Endothelial cell (in vitro differentiated cells): ENCODE measurements at regions not wholly inside any gene's neighbourhood (a gene's known extent, or its start where the extent isn't known, plus 50 kb on each side); places are given as distances from the start of the nearest gene placed in this dataset.

Experiments
- DNase-seq: peaks from one replicate; pipeline ENCODE4 v3.0.0; 2021; ENCODE audit warnings: low spot score
- H3K27ac Mint-ChIP-seq: one replicate; pipeline ENCODE4 v1.8.0; 2021; ENCODE audit warnings: mixed read lengths, inconsistent platforms; ENCODE audit not compliant: unreplicated experiment
- H3K27me3 Mint-ChIP-seq: one replicate; pipeline ENCODE4 v1.8.0; 2021; ENCODE audit warnings: mild to moderate bottlenecking, moderate library complexity, mixed read lengths, inconsistent platforms; ENCODE audit not compliant: unreplicated experiment
- H3K36me3 Mint-ChIP-seq: one replicate; pipeline ENCODE4 v1.8.0; 2021; ENCODE audit warnings: mild to moderate bottlenecking, low read depth, mixed read lengths, inconsistent platforms; ENCODE audit not compliant: unreplicated experiment
- H3K4me1 Mint-ChIP-seq: one replicate; pipeline ENCODE4 v1.8.0; 2021; ENCODE audit warnings: mild to moderate bottlenecking, mixed read lengths, inconsistent platforms; ENCODE audit not compliant: unreplicated experiment
- H3K4me3 Mint-ChIP-seq: one replicate; pipeline ENCODE4 v1.8.0; 2021; ENCODE audit warnings: mild to moderate bottlenecking, mixed read lengths, inconsistent platforms; ENCODE audit not compliant: unreplicated experiment
- H3K9me3 Mint-ChIP-seq: one replicate; pipeline ENCODE4 v1.8.0; 2021; ENCODE audit warnings: mixed read lengths, inconsistent platforms; ENCODE audit not compliant: unreplicated experiment
- TF ChIP-seq, protein P1 (sequence below): fragments of 200-600 bp; sonication (generic); IDR thresholded peaks from one replicate; pipeline ENCODE4 v1.5.0; 2021; ENCODE audit warnings: antibody characterized with exemption; ENCODE audit not compliant: unreplicated experiment

DNA sequence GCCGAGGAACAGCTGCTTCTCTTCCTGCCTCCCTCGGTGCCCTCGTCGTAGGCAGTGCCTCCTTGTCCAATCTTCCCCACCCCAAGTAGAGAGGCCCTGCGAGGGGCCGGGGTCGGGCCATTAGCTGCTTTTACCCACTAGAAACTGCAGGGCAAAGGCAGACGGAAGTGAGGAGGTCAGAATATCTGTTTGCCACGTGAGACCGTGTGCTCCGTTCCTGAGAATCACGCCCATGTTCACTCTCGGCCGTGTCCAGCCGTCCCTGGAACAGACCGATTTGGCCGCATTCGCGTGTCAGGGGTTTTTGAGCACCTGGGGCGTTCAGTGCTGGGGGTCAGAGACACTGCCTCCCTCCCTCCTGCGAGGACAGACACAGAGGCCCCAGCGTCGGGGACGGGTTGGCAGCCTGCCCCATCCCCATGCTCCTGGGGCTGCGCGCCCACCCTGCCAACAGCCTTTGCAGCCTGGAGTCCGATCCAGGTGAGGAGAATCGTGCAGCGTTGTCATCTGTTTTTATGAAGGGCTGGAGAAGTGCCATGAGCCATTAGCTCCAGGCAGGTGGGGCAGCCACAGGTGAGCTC, 982.2 kb downstream of the BRD1 start:
- H3K27ac Mint-ChIP-seq, result no peak overlapping the region
- H3K4me3 Mint-ChIP-seq, result no peak overlapping the region
- H3K4me1 Mint-ChIP-seq, result peaks cover 2% of the 10 kb centered on the region
- peaks cover 5% of the 10 kb centered on the region for H3K27me3 Mint-ChIP-seq
- DNase-seq, result no peak
- H3K9me3 Mint-ChIP-seq, result no peaks in the 10 kb centered on the region
- TF ChIP-seq, protein P1, sequence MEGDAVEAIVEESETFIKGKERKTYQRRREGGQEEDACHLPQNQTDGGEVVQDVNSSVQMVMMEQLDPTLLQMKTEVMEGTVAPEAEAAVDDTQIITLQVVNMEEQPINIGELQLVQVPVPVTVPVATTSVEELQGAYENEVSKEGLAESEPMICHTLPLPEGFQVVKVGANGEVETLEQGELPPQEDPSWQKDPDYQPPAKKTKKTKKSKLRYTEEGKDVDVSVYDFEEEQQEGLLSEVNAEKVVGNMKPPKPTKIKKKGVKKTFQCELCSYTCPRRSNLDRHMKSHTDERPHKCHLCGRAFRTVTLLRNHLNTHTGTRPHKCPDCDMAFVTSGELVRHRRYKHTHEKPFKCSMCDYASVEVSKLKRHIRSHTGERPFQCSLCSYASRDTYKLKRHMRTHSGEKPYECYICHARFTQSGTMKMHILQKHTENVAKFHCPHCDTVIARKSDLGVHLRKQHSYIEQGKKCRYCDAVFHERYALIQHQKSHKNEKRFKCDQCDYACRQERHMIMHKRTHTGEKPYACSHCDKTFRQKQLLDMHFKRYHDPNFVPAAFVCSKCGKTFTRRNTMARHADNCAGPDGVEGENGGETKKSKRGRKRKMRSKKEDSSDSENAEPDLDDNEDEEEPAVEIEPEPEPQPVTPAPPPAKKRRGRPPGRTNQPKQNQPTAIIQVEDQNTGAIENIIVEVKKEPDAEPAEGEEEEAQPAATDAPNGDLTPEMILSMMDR, result no peak
- no peaks in the 10 kb centered on the region for H3K36me3 Mint-ChIP-seq

DNA sequence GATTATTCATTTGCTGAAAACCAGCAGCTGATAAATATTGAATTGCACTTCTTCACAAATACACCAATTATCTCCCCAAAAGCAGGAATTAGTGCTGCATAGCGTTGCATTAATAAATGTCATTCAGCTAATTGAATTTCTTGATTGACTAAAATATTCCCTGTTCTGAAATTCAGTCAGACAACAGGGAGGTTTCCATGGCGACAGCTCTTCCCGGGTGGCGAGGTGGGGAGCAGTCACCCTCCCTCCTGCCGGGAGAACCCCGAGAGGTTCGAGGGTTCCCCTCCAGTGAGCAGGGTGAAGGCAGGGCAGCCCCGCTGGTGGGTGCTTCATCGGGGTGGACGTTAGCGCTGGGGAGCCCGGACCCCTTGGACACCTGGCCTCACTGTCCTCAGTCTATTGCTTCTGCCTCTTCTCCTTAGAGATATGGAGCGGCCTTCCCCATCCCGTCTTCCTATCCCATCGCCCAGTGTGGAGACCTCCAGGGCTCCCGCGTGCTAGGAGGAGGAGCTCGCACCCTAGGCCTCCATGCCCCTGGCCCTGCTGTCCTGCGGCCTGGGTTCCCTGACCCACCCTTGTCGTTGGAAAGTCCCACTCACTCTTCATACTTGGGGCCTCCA, 983.5 kb downstream of the BRD1 start:
- no peak overlapping the region for H3K27ac Mint-ChIP-seq
- H3K27me3 Mint-ChIP-seq, result peaks cover under 1% of the 10 kb centered on the region
- H3K4me1 Mint-ChIP-seq, result peaks cover 2% of the 10 kb centered on the region
- no peak for DNase-seq
- TF ChIP-seq, protein P1, result no peak
- H3K36me3 Mint-ChIP-seq, result no peaks in the 10 kb centered on the region
- H3K4me3 Mint-ChIP-seq, result no peak overlapping the region
- no peaks in the 10 kb centered on the region for H3K9me3 Mint-ChIP-seq

DNA sequence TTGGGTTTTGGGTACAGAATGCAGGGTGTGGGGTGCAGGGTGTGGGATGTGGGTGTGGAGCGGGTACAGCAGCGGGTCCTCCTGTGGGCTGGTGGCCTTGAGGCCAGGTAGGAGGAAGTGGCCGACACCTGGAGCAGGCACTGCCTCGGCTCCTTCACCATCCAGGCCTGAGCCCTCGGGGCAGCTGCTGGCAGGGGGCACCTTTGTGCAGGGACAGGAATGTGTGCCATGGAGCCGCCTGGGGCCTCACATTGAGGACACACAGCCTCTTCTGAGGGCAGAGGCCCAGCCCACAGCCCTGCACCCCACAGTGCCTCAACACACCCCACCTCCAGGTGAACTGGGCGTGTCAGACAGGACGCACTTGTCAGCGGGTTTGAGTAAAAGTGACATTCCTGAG, 984.0 kb downstream of the BRD1 start:
- Mint-ChIP-seq H3K36me3 (no peaks in the 10 kb centered on the region), H3K27me3 (no peaks in the 10 kb centered on the region), H3K9me3 (no peaks in the 10 kb centered on the region), H3K27ac (no peak overlapping the region), H3K4me1 (peaks cover 2% of the 10 kb centered on the region), H3K4me3 (no peak overlapping the region)
- TF ChIP-seq, protein P1, result no peak
- DNase-seq, result no peak

DNA sequence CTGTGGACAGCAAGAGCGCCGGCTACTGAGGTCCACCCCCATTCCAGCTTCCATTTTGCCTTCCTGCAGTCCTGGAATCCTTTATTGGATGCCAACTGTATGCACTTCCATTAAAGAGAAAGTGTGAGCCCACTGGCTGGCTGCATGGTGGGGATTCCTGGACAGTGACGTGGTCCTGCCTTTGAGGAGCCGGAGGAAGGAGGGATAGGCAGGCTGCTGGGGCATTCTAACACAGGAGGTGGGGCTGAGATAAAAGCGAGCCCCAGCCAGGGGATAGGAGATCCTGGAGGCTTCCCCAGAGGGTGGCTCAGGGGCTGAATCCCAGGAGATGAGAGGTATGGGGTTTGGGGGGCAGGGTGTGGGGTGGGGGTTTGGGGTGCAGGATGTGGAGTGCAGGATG, 984.7 kb downstream of the BRD1 start:
- Mint-ChIP-seq H3K27me3 (no peaks in the 10 kb centered on the region), H3K4me3 (no peak overlapping the region), H3K27ac (no peak overlapping the region), H3K4me1 (peaks cover 2% of the 10 kb centered on the region), H3K9me3 (no peaks in the 10 kb centered on the region), H3K36me3 (peaks cover 2% of the 10 kb centered on the region)
- TF ChIP-seq, protein P1, result no peak
- DNase-seq, result no peak

DNA sequence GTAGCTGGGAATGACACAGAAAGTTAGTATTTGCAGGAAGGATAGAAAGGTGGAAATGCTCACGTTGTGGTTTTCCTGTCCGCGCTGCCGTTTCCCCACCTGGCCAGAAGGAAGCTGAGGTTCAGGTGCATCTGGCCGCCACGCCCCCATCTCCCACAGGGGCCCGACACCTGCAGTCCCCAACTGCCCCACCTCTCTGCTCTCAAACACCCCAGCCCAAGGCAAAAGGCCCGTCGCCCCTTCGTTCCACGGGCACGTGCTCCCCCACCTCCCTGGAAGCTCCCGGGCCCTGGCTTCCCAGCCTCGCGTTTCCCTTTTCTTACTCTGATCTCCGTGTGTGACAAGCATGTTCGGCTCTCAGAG, 985.1 kb downstream of the BRD1 start:
- H3K4me1 Mint-ChIP-seq, result peaks cover 2% of the 10 kb centered on the region
- no peak overlapping the region for H3K4me3 Mint-ChIP-seq
- no peaks in the 10 kb centered on the region for H3K9me3 Mint-ChIP-seq
- DNase-seq, result no peak
- no peak overlapping the region for H3K27ac Mint-ChIP-seq
- TF ChIP-seq, protein P1, result no peak
- H3K36me3 Mint-ChIP-seq, result peaks cover 5% of the 10 kb centered on the region
- peaks cover 2% of the 10 kb centered on the region for H3K27me3 Mint-ChIP-seq
